ENCODE measurements at regions not wholly inside any gene's neighbourhood (a gene's known extent, or its start where the extent isn't known, plus 50 kb on each side); places are given as distances from the start of the nearest gene placed in this dataset.
"Not testable (repeated sequence)": the region's sequence is repeated elsewhere in the genome, so short reads cannot be mapped to it uniquely, and the experiment has no call there.

DNA sequence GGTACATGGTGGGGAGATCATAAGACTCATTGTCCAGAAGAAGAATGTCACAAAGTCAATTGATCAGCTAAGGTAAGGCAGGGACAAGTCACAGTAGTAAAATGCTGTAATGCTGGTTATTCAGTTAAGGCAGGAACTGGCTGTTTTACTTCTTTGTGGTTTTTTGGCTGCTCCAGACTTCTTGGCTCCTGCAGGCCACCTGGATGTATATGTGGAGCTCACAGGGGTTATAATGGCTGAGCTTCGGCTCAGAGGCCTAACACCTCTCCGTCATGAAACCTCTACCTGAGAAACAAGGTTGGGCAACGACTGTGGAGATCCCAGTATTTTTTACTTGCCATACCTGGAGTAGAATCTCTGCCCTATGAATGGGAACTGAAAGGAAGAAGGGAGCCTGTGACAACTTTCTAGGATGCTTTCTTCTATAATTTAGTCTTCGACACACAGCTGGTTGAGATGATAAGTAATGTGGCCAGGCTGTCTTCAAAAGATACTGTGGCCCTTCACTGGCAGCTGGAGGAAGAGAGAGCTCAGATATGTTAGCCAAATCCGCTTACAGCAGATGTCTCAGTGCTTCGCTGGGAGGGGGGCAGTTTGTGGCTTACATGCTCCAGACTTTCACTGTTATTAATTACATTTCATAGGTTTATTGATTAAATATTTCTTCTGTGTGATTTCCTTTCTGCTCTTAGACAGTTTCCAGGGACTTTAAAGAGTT lies 887.8 kb downstream of the IGSF11 start:
- no peaks in the 10 kb centered on the region for H3K9me3 ChIP-seq (ENCODE audit: control insufficient read depth, insufficient read depth, low read length)
- POLR2A ChIA-PET = no interaction called here
- H3K27me3 ChIP-seq (ENCODE audit: control insufficient read depth, insufficient read depth, low read length) = no peaks in the 10 kb centered on the region
- H3K27ac ChIP-seq (ENCODE audit: low read depth, low read length) = no peak overlapping the region
- CTCF ChIA-PET = no interaction called here
- TF ChIP-seq, protein P1, sequence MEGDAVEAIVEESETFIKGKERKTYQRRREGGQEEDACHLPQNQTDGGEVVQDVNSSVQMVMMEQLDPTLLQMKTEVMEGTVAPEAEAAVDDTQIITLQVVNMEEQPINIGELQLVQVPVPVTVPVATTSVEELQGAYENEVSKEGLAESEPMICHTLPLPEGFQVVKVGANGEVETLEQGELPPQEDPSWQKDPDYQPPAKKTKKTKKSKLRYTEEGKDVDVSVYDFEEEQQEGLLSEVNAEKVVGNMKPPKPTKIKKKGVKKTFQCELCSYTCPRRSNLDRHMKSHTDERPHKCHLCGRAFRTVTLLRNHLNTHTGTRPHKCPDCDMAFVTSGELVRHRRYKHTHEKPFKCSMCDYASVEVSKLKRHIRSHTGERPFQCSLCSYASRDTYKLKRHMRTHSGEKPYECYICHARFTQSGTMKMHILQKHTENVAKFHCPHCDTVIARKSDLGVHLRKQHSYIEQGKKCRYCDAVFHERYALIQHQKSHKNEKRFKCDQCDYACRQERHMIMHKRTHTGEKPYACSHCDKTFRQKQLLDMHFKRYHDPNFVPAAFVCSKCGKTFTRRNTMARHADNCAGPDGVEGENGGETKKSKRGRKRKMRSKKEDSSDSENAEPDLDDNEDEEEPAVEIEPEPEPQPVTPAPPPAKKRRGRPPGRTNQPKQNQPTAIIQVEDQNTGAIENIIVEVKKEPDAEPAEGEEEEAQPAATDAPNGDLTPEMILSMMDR (IDR thresholded peaks at IDR 0.05; ENCODE audit: low read depth, low read length) = no peak
- H3K4me3 ChIP-seq (ENCODE audit: low read depth, low read length) = no peak overlapping the region
- DNase-seq (ENCODE audit: low read depth, low spot score) = no peak

DNA sequence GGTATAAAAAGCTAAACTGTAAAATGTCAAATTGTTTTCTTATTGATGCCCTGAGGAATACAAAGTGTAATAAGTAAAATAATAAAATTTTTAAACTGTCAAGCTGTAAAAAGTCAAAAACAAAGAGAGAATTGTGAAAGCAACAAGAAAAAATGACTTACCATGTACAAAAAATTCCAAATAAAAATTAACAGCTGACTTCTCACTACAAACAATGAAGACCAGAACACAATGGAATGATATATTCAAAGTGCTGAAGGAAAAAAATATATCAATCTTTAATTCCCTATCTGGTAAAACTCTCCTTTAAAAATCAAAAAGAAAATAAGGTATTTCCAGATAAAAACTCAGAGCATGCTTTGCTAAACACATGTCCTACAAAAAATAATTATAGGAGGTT lies 883.5 kb downstream of the IGSF11 start:
- Histone ChIP-seq H3K4me3 (ENCODE audit: low read depth, low read length) (no peak overlapping the region), H3K27ac (ENCODE audit: low read depth, low read length) (no peak overlapping the region), H3K9me3 (ENCODE audit: control insufficient read depth, insufficient read depth, low read length) (no peaks in the 10 kb centered on the region), H3K27me3 (ENCODE audit: control insufficient read depth, insufficient read depth, low read length) (no peaks in the 10 kb centered on the region)
- DNase-seq (ENCODE audit: low read depth, low spot score) = no peak
- TF ChIP-seq, protein P1 (IDR thresholded peaks at IDR 0.05; ENCODE audit: low read depth, low read length) = no peak
- ChIA-PET POLR2A (no interaction called here), CTCF (no interaction called here)

DNA sequence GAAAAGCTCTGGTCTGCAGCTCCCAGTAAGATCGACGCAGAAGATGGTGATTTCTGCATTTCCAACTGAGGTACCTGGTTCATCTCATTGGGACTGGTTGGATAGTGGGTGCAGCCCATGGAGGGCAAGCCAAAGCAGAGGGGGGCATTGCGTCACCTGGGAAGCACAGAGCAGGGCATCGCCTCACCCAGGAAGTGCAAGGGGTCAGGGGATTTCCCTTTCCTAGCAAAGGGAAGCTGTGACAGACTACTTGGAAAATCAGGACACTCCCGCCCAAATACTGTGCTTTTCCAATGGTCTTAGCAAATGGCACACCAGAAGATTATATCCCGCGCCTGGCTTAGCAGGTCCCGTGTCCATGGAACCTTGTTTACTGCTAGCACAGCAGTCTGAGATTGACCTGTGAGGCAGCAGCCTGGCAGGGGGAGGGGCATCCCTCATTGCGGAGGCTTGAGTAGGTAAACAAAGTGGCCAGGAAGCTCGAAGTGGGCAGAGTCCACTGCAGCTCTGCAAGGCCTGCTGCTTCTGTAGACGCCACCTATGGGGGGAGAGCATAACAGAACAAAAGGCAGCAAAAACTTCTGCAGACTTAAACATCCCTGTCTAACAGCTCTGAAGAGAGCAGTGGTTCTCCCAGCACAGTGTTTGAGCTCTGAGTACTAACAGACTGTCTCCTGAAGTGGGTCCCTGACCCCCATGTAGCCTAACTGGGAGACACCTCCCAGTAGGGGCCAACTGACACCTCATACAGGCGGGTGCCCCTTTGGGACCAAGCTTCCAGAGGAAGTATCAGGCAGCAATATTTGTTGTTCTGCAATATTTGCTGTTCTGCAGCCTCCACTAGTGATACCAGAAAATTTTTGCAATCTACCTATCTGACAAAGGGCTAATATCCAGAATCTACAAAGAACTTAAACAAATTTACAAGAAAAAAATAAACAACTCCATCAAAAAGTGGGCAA lies 871.7 kb downstream of the IGSF11 start:
- H3K27me3 ChIP-seq (ENCODE audit: control insufficient read depth, insufficient read depth, low read length); H3K4me3 ChIP-seq (ENCODE audit: low read depth, low read length); H3K9me3 ChIP-seq (ENCODE audit: control insufficient read depth, insufficient read depth, low read length); POLR2A ChIA-PET; DNase-seq (ENCODE audit: low read depth, low spot score); H3K27ac ChIP-seq (ENCODE audit: low read depth, low read length); CTCF ChIA-PET: not testable (repeated sequence)

DNA sequence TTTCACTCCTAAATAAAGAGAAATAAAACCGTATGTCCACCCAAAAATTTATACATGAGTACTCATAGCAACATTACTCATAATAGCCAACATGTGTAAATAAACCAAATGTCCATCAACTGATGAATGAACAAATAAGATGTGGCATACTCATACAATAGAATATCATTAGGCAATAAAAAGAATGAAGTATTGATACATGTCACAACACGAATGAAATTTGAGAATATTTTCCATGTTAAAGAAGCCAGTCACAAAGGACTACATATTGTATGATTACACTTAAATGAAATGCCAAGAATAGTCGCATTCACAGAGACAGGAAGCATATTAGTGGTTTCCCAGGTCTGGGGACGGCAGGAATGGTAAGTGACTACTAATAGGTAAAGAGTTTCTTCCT lies 869.2 kb downstream of the IGSF11 start:
- Histone ChIP-seq H3K27ac (ENCODE audit: low read depth, low read length) (no peak overlapping the region), H3K9me3 (ENCODE audit: control insufficient read depth, insufficient read depth, low read length) (no peaks in the 10 kb centered on the region), H3K4me3 (ENCODE audit: low read depth, low read length) (no peak overlapping the region), H3K27me3 (ENCODE audit: control insufficient read depth, insufficient read depth, low read length) (no peaks in the 10 kb centered on the region)
- ChIA-PET POLR2A (no interaction called here), CTCF (no interaction called here)
- no peak for DNase-seq (ENCODE audit: low read depth, low spot score)
- TF ChIP-seq, protein P1 (IDR thresholded peaks at IDR 0.05; ENCODE audit: low read depth, low read length) = no peak

DNA sequence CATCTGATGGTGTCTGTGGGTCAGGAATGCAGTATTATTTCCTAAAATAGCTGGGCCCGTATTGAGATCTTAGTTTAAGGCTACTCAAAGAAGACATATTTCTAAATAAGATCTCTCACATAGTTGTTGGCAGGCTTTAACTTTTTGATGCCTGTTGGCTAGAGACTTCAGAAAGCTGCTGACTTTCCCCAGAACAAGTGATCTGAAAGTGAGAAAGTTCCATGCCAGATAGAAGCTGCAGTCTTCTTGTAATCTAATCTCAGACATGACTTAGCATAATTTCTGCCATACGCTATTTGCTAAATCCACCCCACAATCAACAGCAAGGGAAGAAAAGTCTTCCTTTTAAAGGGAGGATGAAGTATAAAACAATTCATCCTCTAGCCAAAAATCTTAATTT lies 867.1 kb downstream of the IGSF11 start:
- POLR2A ChIA-PET = no interaction called here

More for the DNA sequence above, 867.1 kb downstream of the IGSF11 start:
- DNase-seq (ENCODE audit: low read depth, low spot score) = no peak
- Histone ChIP-seq H3K9me3 (ENCODE audit: control insufficient read depth, insufficient read depth, low read length) (peaks cover 8% of the 10 kb centered on the region), H3K27ac (ENCODE audit: low read depth, low read length) (no peak overlapping the region), H3K27me3 (ENCODE audit: control insufficient read depth, insufficient read depth, low read length) (no peaks in the 10 kb centered on the region), H3K4me3 (ENCODE audit: low read depth, low read length) (no peak overlapping the region)
- CTCF ChIA-PET = no interaction called here
- TF ChIP-seq, protein P1 (IDR thresholded peaks at IDR 0.05; ENCODE audit: low read depth, low read length) = no peak
